ENCODE measurements at regions not wholly inside any gene's neighbourhood (a gene's known extent, or its start where the extent isn't known, plus 50 kb on each side); places are given as distances from the start of the nearest gene placed in this dataset.

DNA sequence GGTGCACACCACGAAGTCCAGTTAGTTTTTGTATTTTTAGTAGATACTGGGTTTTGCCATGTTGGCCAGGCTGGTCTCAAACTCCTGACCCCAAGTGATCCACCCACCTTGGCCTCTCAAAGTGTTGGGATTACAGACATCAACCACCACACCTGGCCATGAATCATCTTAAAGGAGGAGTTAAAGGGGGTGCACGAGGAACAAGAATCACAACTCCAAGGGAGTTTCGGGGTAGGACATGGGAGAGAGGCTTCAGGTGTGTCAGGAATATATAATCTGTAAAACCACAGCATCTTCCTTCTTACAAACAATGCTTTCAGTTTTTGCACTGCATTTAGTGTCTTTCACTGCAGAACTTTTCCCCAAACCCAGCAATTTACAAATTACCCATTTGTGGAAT, 137.4 kb upstream of the SGK1 start:
- no peak for TF ChIP-seq EZH2phosphoT487 (IDR thresholded peaks at IDR 0.05; ENCODE audit: low read length)
- no peak for TF ChIP-seq CTCF (IDR thresholded peaks at IDR 0.05; ENCODE audit: low read length)
- no peak for TF ChIP-seq EZH2 (optimal IDR thresholded peaks at IDR 0.05; ENCODE audit: low read depth, low read length)
